ENCODE measurements at regions not wholly inside any gene's neighbourhood (a gene's known extent, or its start where the extent isn't known, plus 50 kb on each side); places are given as distances from the start of the nearest gene placed in this dataset.

DNA sequence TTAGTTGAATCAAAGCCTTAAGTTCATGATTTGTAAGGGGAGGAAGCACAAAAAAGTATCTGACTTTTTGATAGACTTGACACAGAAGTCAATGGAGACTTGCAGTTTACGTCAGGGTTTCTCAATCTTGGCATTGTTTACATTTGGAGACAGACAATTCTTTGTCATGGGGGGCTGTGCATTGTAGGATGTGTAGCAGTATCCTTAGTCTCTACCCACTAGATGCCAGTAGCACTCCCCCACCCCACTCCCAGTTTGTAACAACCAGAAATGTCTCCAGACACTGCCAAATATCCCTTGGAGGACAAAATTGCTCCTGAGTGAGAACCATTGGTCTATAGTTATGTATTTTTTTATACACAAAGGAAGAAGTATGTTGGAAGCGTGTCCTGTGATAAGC is 434.1 kb downstream of the RFPL4B start:
- TF ChIP-seq CTCF (IDR thresholded peaks at IDR 0.05), result no peak
- TF ChIP-seq POLR2A (IDR thresholded peaks at IDR 0.05), result no peak
